IMR-90 (cell line): ENCODE measurements at regions not wholly inside any gene's neighbourhood (a gene's known extent, or its start where the extent isn't known, plus 50 kb on each side); places are given as distances from the start of the nearest gene placed in this dataset.

Experiments used
- BHLHE40 ChIP-seq: fragments of 150-350 bp; IDR thresholded peaks from 2 replicates; pipeline ENCODE4 v1.6.1; 2016; ENCODE audit warnings: mild to moderate bottlenecking, low read depth, low read length
- CTCF ChIP-seq: conservative IDR thresholded peaks from 2 replicates; pipeline ENCODE4 v1.5.1; 2012; ENCODE audit warnings: mild to moderate bottlenecking, low read depth, low read length, improper control_type of control experiment
- ELK1 ChIP-seq: fragments of 150-350 bp; IDR thresholded peaks from 2 replicates; pipeline ENCODE4 v1.6.1; 2016; ENCODE audit warnings: low read depth, mild to moderate bottlenecking, low read length, moderate library complexity, borderline replicate concordance
- MAFK ChIP-seq: IDR thresholded peaks from 2 replicates; pipeline ENCODE4 v1.6.1; 2012; ENCODE audit warnings: low read depth, low read length, improper control_type of control experiment
- POLR2A ChIP-seq: IDR thresholded peaks from 2 replicates; pipeline ENCODE4 v1.6.1; 2012; ENCODE audit warnings: mild to moderate bottlenecking, low read depth, low read length
- RAD21 ChIP-seq: IDR thresholded peaks from 2 replicates; pipeline ENCODE4 v1.6.1; 2012; ENCODE audit warnings: low read length, improper control_type of control experiment
- RCOR1 ChIP-seq: IDR thresholded peaks from 2 replicates; pipeline ENCODE4 v1.6.1; 2012; ENCODE audit warnings: mild to moderate bottlenecking, low read length, improper control_type of control experiment; ENCODE audit not compliant: insufficient replicate concordance
- SMC3 ChIP-seq: fragments of 150-350 bp; IDR thresholded peaks from 2 replicates; pipeline ENCODE4 v1.6.1; 2016; ENCODE audit warnings: low read depth, mild to moderate bottlenecking, antibody characterized with exemption, low read length, moderate library complexity

- TF ChIP-seq CTCF (no peak), RCOR1 (no peak), POLR2A (no peak), SMC3 (no peak), ELK1 (no peak), BHLHE40 (no peak), RAD21 (no peak), MAFK (no peak)
Measured at GRCh38 chr2:129925381-129925780, 54.1 kb upstream of the RAB6C start.
